GM23248 (cell line): ENCODE measurements at regions not wholly inside any gene's neighbourhood (a gene's known extent, or its start where the extent isn't known, plus 50 kb on each side); places are given as distances from the start of the nearest gene placed in this dataset.

Experiments used
- EZH2 ChIP-seq: fragments of 200-600 bp; sonication (generic); IDR thresholded peaks from 2 replicates; pipeline ENCODE4 v1.6.1; 2018; ENCODE audit warnings: antibody characterized with exemption, mild to moderate bottlenecking; ENCODE audit not compliant: insufficient read depth, poor library complexity, severe bottlenecking
- EZH2phosphoT487 ChIP-seq: fragments of 200-600 bp; sonication (generic); IDR thresholded peaks from 2 replicates; pipeline ENCODE4 v1.6.1; 2018; ENCODE audit warnings: antibody characterized with exemption, moderate library complexity, mild to moderate bottlenecking, low read depth; ENCODE audit not compliant: insufficient read depth

GRCh38 chr3:22419261-22419660 lies 668.3 kb upstream of the ZNF385D start:
- no peak for TF ChIP-seq EZH2
- no peak for TF ChIP-seq EZH2phosphoT487
